Caco-2 (cell line): ENCODE measurements at regions not wholly inside any gene's neighbourhood (a gene's known extent, or its start where the extent isn't known, plus 50 kb on each side); places are given as distances from the start of the nearest gene placed in this dataset.

ENCODE experiments used
- BruUV-seq: library from RNA; stranded (reverse); fragments of 400-500 nt; replicated peaks from 2 replicates; lab custom pipeline; 2021; lab: Mats Ljungman, UMichigan
- CTCF ChIA-PET: fragments of 300-600 bp; sonication (Branson Sonifier 250); formaldehyde crosslinking; loops from one replicate; lab custom pipeline; 2022; ENCODE audit warnings: antibody characterized with exemption; lab: Charles Lee
- POLR2A ChIA-PET: fragments of 300-600 bp; sonication (Branson Sonifier 250); formaldehyde crosslinking; loops from one replicate; lab custom pipeline; 2022; ENCODE audit warnings: antibody characterized with exemption; lab: Charles Lee
- DNase-seq, 2 experiments: peaks; one replicate each; pipeline versions ENCODE4 v3.0.0 to v3.0.0-alpha.2; 2020 to 2022
- H3K27me3 ChIP-seq: replicated peaks from 2 replicates; pipeline ENCODE4 v1.6.0; 2011; ENCODE audit warnings: low read length; ENCODE audit not compliant: control insufficient read depth, insufficient read depth
- H3K36me3 ChIP-seq: 2 replicates; pipeline ENCODE4 v1.5.1; 2011; ENCODE audit warnings: low read length; ENCODE audit not compliant: control insufficient read depth, insufficient read depth
- H3K4me1 ChIP-seq: fragments of 250-450 bp; sonication (Bioruptor Pico); 2 replicates; pipeline ENCODE4 v1.5.1; 2020; ENCODE audit warnings: mild to moderate bottlenecking
- H3K4me3 ChIP-seq: 2 replicates; pipeline ENCODE4 v1.5.1; 2011; ENCODE audit warnings: low read depth, mild to moderate bottlenecking, control low read depth, low read length
- H3K9me3 ChIP-seq: fragments of 250-450 bp; sonication (Bioruptor Pico); 2 replicates; pipeline ENCODE4 v1.5.1; 2020; ENCODE audit warnings: mild to moderate bottlenecking, moderate library complexity
- H3K27ac Mint-ChIP-seq: one replicate; pipeline ENCODE4 v1.8.0; 2022; ENCODE audit warnings: mixed read lengths; ENCODE audit not compliant: unreplicated experiment
- H3K27me3 Mint-ChIP-seq: one replicate; pipeline ENCODE4 v1.8.0; 2022; ENCODE audit warnings: mixed read lengths; ENCODE audit not compliant: insufficient read depth, unreplicated experiment
- H3K36me3 Mint-ChIP-seq: one replicate; pipeline ENCODE4 v1.8.0; 2022; ENCODE audit warnings: mild to moderate bottlenecking, mixed read lengths; ENCODE audit not compliant: insufficient read depth, unreplicated experiment
- H3K4me1 Mint-ChIP-seq: one replicate; pipeline ENCODE4 v1.8.0; 2022; ENCODE audit warnings: low read depth, mixed read lengths; ENCODE audit not compliant: unreplicated experiment
- H3K4me3 Mint-ChIP-seq: one replicate; pipeline ENCODE4 v1.8.0; 2022; ENCODE audit warnings: mild to moderate bottlenecking, moderate library complexity, mixed read lengths; ENCODE audit not compliant: unreplicated experiment
- H3K9me3 Mint-ChIP-seq: one replicate; pipeline ENCODE4 v1.8.0; 2022; ENCODE audit warnings: mixed read lengths; ENCODE audit not compliant: unreplicated experiment
- intact Hi-C: fragments of 100-400 bp; cut with micrococcal nuclease; formaldehyde crosslinking; loops from one replicate; pipeline ENCODE4 v1.10.0; 2022; ENCODE audit not compliant: unreplicated experiment
- TF ChIP-seq, protein P1 (sequence below), 2 experiments: fragments of 200-600 bp in 1 of 2; IDR thresholded peaks; 1 replicate in 1 of 2; 2 replicates in 1 of 2; pipeline versions ENCODE4 v1.5.1 to v1.8.0; 2011 to 2022; ENCODE audit warnings: antibody characterized with exemption in 1 of 2, control low read depth in 1 of 2, inconsistent platforms in 1 of 2, low read depth in 1 of 2, low read length in 1 of 2, mild to moderate bottlenecking in 1 of 2, moderate library complexity in 1 of 2; ENCODE audit not compliant: insufficient read depth in 1 of 2, severe bottlenecking in 1 of 2, unreplicated experiment in 1 of 2

DNA sequence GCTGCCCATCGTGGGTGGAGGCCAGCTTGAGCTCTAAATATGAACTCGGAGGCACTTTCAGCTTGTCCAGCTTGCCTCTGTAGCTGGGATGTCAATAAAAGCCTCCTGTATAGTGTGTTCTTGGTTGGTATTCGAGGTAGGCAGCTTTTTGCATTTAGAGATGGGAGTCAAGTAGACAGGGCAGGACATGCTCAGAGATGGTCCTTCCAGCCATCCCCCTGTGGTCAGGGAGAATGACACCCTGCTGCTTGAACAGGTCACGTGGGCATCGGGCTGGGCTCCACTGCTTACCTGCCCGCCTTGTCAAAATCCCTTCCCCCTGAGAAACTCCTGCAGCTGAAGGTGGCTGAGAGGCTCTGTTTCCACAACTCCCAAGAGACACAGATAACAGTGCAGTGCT, 302.5 kb downstream of the ZNF536 start:
- H3K27me3 Mint-ChIP-seq = peaks cover 40% of the 10 kb centered on the region
- H3K36me3 Mint-ChIP-seq = no peaks in the 10 kb centered on the region

GRCh38 chr19:30673336-30673735, 301.2 kb downstream of the ZNF536 start:
- TF ChIP-seq, protein P1, sequence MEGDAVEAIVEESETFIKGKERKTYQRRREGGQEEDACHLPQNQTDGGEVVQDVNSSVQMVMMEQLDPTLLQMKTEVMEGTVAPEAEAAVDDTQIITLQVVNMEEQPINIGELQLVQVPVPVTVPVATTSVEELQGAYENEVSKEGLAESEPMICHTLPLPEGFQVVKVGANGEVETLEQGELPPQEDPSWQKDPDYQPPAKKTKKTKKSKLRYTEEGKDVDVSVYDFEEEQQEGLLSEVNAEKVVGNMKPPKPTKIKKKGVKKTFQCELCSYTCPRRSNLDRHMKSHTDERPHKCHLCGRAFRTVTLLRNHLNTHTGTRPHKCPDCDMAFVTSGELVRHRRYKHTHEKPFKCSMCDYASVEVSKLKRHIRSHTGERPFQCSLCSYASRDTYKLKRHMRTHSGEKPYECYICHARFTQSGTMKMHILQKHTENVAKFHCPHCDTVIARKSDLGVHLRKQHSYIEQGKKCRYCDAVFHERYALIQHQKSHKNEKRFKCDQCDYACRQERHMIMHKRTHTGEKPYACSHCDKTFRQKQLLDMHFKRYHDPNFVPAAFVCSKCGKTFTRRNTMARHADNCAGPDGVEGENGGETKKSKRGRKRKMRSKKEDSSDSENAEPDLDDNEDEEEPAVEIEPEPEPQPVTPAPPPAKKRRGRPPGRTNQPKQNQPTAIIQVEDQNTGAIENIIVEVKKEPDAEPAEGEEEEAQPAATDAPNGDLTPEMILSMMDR (IDR thresholded peaks at IDR 0.05; ENCODE audit: insufficient read depth in 1 of 2, low read depth in 1 of 2, low read length in 1 of 2, severe bottlenecking in 1 of 2, unreplicated experiment in 1 of 2) = no peak
- no peaks in the 10 kb centered on the region for H3K4me1 ChIP-seq
- no peaks in the 10 kb centered on the region for H3K27me3 ChIP-seq
- Mint-ChIP-seq H3K27me3 (peaks cover 41% of the 10 kb centered on the region), H3K4me3 (no peak overlapping the region), H3K4me1 (no peaks in the 10 kb centered on the region), H3K36me3 (no peaks in the 10 kb centered on the region), H3K27ac (no peak overlapping the region), H3K9me3 (no peaks in the 10 kb centered on the region)
- H3K4me3 ChIP-seq = no peak overlapping the region
- no TSS peak for BruUV-seq
- H3K36me3 ChIP-seq = no peaks in the 10 kb centered on the region
- no peaks in the 10 kb centered on the region for H3K9me3 ChIP-seq
- intact Hi-C loops = no loop called here
- no peak for DNase-seq
- POLR2A ChIA-PET = no interaction called here
- CTCF ChIA-PET = no interaction called here

More for the DNA sequence above, 302.5 kb downstream of the ZNF536 start:
- Histone ChIP-seq H3K4me1 (no peaks in the 10 kb centered on the region), H3K9me3 (no peaks in the 10 kb centered on the region), H3K27me3 (no peaks in the 10 kb centered on the region), H3K4me3 (no peak overlapping the region), H3K36me3 (no peaks in the 10 kb centered on the region)
- no peaks in the 10 kb centered on the region for H3K9me3 Mint-ChIP-seq
- intact Hi-C loops = no loop called here
- TF ChIP-seq, protein P1 (IDR thresholded peaks at IDR 0.05; ENCODE audit: insufficient read depth in 1 of 2, low read depth in 1 of 2, low read length in 1 of 2, severe bottlenecking in 1 of 2, unreplicated experiment in 1 of 2) = no peak
- no peak overlapping the region for H3K27ac Mint-ChIP-seq
- ChIA-PET POLR2A (no interaction called here), CTCF (no interaction called here)
- H3K4me3 Mint-ChIP-seq = no peak overlapping the region
- H3K4me1 Mint-ChIP-seq = no peaks in the 10 kb centered on the region
- DNase-seq = no peak
- no TSS peak for BruUV-seq

DNA sequence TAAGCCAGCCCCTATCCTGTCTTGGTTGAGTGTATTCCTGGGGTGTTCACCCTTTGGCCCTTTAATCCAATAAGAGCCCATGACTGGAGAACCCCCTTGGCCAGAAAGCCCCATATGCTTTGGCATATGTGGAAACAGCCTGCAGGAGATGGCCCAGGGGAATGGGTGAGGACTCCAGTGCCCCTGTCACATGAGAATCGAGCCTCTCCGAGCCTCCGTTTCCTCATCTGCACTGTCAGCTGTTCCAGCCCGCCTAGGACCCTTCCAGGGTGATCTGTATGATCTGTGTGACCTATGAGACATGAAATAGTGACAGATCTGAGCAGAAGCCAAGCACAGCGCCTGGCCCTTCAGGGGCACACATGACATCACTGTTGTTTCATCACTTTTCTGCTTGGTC, 300.7 kb downstream of the ZNF536 start:
- no peak for DNase-seq
- Mint-ChIP-seq H3K36me3 (no peaks in the 10 kb centered on the region), H3K27ac (no peak overlapping the region), H3K9me3 (no peaks in the 10 kb centered on the region), H3K27me3 (peaks cover 39% of the 10 kb centered on the region), H3K4me3 (no peak overlapping the region), H3K4me1 (no peaks in the 10 kb centered on the region)
- ChIA-PET POLR2A (no interaction called here), CTCF (no interaction called here)
- BruUV-seq = no TSS peak
- Histone ChIP-seq H3K27me3 (no peaks in the 10 kb centered on the region), H3K4me3 (no peak overlapping the region), H3K36me3 (no peaks in the 10 kb centered on the region), H3K9me3 (no peaks in the 10 kb centered on the region), H3K4me1 (no peaks in the 10 kb centered on the region)
- TF ChIP-seq, protein P1 (IDR thresholded peaks at IDR 0.05; ENCODE audit: insufficient read depth in 1 of 2, low read depth in 1 of 2, low read length in 1 of 2, severe bottlenecking in 1 of 2, unreplicated experiment in 1 of 2) = no peak
- intact Hi-C loops = no loop called here
